GM18519 (cell line): ENCODE measurements at regions not wholly inside any gene's neighbourhood (a gene's known extent, or its start where the extent isn't known, plus 50 kb on each side); places are given as distances from the start of the nearest gene placed in this dataset.

ENCODE experiments used
- ATAC-seq: cut with Tn5 transposase; IDR thresholded peaks from one replicate; pipeline ENCODE4 v1.9.1; 2021; ENCODE audit warnings: mild to moderate bottlenecking, moderate library complexity; ENCODE audit not compliant: unreplicated experiment, low FRiP score

DNA sequence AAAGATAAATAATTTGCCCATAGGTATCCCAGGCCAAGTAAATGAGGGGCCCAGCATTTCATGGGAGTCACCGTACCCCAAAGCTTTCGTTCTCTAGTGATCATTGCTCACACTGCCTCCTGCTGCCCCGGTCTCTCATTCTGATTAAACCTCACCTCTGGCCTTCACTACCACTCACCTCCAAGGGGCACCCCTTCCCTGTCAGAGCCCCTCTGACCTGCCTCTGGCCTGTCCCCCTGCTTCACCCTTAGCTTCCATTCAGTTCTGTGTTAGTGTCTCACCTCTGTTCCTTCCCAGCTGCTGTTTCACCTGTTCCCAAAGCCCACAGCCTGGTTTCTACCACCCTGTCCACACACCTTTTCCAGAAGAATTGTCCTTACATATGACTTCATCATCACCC lies 150.3 kb upstream of the E2F8 start:
- ATAC-seq, result no peak

DNA sequence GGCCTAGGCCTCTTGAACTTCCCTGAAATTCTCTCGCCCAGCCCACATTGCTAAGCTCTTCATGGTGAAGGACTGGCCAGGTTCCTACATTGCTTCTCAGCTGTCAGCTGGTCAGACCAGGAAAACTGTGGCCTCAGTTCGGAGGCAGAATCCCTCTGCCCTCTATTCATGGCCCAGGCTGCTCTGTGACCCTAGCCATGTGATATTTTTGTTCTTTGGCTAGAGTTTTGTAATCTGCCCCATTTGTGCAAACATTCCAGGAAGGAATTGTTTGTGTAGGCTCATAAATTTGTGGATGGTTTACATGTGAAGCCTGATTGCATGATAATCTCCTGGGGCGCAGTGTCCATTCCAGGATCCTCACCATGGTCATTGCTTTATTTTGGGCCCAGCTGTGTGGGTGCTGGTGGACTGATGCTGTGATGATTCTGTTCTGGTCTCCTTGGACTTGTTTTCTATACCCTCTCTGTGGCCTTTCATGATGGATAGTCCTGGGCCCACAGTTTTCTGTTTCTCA lies 149.1 kb upstream of the E2F8 start:
- ATAC-seq, result no peak

DNA sequence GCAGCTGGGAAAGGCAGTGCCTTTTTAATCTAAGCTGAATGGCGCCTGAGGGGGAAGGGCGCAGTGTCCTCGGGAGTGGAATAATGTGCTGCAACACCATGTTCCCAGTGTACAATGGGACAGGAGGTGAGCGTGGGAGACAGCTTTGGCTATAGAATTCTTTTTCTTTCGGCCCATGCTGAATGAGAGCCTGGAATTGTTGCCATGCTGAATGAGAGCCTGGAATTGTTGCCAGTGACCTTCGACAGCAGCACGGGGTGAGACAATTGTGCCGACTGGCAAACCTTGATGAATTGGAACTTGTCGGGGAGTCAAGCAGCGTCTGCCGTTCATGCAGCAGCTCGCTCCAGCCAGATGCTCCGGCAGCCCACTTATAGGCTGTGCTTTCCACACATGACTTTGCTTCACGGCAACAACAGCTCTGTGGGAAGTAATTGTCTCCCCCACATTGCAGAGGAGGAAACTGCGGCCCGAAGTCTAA lies 141.4 kb upstream of the E2F8 start:
- ATAC-seq, result no peak

DNA sequence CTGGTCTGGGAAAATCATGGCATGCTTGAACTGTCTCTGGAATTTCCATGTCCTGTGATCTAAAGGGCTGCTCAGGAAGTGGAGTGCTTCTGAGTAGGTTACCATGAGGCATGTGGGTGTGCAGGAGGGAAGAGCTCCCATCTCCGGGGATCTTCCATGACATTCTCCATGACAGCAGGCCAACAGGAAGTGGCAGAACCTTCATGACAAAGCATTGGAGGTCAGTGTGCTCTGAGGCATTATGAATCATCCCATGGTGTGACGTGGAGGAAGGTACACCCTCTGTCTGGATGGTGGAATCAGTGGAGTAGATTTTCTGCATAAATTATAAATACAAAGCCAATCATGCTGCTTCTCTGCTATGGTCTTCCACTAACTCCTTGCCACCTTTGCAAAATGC lies 139.6 kb upstream of the E2F8 start:
- no peak for ATAC-seq

DNA sequence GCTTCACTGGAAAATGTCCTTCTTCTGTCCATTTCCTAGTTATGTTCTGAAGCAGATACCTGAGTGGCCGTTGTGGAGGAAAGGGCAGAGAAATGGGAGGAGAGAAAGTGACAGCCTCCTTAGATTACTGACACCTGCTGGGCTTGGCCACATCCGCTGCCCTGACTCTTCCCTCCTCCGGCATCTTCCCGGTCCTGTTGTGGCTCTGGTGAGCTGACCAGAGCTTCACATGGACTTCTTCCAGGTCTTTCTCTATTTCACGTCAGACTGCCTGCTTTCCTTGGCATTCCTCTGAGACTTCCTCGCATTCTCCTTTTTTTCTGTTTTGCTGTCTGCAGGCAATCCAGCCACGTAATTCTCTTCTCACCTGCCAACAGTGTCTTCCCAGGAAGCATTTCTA lies 138.7 kb upstream of the E2F8 start:
- ATAC-seq, result no peak

DNA sequence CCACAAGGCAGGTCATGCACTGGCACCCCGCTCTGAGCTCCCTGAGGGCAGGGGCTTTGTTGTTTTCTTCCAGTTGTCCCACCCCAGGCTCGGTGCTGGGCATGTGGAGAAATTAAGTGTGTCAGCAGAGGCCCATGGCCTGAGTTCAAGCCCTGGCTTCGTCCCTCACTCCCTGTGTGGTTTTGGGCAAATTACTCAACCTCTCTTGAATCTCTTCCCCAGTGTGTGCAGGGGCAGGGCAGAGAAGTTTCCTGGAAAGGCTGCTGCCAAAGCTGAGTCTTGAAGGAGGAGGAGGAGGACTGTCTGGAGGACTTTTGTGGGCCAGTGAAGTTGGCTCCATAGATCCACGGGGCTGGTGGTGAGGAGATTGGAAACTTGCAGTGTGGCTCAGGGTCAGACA lies 138.1 kb upstream of the E2F8 start:
- no peak for ATAC-seq

DNA sequence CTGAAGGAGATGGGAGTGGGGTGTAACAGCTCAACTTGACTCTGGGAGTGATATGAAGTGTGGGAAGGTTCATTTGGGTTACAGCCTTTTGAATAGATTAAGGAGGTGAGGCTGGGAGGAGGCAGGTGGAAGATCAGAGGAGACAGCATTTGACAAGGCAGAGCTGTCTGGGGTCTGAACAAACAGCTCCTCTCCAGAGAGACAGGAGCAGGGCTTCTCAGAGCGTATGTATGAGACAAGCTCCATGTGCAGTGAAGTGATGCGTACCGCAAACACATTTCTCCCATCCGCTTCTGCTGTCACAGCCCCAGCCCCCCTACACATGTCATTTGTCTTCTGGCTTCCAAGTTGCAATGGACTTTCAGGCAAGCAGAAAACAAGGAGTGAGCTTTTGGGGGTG lies 137.1 kb upstream of the E2F8 start:
- no peak for ATAC-seq

DNA sequence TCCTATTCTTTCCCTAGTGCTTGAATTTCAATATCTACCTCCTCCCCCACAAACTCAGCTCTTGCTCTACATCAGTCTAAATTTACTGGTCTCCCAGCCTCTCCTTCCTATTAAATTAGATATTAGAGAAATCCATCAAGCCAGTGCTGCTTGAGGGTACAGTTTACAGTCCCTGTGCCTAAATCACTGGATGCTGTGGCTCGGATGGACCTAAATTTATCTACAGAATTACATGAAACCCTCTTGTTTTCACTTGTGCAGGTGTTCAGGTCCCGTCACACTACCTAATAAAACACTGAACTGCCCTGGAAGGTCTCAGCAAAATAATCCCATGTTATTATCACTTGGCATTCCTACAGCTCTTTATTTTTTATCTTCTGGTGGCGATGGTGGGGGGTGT lies 134.7 kb upstream of the E2F8 start:
- no peak for ATAC-seq

DNA sequence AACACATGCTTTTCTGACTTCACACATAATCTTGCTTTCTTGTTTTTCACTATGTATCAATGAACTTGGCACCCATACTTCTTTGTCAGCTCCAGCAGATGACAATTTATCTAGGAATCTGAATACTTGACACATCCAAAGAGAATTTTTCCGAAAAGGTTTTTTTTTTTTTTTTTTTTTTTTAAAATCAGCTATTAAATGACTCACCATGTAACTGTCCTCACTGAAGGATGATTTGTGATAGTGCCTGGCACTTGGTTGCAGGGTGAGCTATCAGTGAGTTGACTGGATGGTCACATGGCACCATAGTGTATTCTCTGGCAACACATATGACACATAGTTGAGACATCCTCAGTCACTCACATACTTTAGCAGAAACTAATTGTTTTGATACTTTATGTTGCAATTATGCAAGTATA lies 133.4 kb upstream of the E2F8 start:
- ATAC-seq, result no peak

DNA sequence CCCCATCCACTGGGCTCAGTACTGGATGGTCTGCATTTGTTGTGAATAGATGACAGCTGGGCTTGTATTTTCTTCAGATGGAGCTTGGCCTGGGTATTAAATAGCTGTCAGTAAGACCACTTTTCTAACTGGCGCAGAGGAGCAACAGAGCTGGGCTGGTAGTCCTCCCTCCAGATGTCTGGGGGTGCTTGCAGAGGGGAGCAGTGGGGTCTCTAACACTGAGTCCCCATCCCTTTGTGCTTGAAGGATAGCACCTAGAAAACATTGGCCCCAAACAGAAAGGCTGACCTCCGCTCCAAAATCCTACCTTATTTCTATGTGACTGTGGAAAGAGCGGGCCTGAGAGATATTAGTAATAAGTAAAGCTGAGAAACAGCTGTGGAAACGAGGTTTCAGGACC lies 131.6 kb upstream of the E2F8 start:
- no peak for ATAC-seq

DNA sequence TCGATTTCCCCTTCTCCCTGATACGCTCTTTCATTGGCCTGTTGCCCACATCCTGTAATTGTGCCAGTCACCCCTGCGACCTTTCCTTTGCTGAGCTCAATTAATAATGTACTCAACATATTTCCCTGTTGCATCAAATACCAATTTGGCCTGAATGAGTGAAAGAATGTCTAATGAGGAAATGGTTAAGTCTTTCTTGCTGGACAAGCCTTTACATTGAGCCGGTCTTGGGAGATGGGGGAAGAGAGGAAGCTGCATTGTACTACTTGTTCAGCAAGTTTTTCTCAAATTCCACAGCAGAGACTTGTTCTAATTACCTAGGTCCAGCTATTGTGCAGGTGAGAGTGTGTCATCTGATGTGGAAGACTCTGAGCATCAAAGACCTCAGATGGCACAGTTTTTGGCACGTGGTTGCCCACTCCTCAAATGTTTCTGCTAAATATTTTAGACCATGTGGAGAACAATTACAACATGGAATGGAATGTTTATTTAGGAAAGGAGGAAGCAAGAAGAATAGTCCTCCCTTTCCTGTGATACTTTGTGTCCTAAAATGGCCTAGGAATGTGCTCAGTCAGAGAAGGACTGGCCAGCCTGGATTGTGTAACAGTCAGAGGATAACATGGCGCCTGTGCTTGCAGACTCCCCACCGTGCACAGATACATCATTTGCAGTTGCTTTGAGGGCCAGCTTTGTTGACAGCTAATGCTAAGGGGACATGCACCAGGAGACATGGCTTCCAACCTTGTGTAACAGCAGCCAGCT lies 129.5 kb upstream of the E2F8 start:
- ATAC-seq, result no peak

DNA sequence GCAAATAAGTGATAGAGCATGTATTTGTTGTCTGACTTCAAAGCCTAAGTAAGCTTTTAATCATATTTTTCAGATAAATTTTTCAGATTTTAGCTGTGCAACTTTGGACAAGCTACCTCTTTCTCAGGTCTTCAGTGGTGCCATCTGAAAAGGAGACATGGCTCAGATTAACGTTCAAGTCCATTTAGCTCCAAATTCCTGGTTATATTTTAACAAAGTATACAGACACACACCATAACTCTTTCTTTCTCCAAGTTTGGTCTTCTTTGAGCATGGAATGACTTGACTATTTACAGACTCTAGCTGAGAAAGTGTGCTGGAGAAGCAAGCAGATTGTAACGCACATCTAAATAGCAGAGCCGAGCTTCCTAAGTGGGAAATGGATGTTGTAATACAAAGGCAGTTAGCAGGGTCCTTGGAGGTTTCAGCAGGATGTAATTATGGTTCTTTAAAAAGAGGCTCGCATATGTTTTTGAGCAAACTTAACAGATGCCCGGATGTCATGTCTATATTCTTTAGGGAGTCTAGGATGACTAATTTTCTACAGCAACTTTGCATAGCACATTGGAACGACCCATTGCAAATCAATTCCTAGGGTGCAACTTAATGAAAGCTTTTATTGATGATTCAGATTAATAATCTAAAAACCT lies 128.1 kb upstream of the E2F8 start:
- no peak for ATAC-seq

DNA sequence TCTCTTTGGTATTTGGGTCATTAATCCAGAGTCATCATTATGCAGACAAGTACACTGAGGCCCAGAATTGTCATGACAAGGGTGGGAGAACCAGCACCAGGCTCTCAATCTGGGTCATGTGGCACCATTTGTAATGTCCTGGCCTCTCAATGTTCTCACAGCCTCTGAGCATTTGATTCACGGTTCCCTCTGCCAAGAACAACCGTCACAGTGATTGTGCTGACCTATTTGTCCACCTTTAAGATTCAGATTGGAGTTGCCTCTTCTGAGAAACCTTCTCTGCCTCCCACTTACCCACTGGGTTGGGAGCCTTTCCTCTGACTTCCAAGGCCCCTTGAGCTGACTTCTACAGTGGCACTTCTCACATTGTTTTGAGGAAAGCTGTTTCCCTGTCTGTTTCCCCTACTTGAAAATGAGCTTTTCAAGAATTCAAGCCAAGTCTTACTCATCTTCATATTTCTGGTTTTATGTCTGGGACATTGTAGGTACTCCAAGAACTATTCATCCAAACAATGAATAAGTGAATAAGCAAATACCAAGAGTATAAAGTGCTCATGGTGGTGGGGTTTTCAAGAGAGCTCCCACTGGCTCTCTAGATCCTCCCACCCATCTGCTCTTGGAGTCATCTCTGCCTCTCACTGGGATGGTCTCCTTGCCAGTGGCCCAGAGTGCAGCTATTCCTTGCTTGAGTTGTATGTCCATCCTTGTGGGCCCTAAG lies 126.4 kb upstream of the E2F8 start:
- no peak for ATAC-seq

DNA sequence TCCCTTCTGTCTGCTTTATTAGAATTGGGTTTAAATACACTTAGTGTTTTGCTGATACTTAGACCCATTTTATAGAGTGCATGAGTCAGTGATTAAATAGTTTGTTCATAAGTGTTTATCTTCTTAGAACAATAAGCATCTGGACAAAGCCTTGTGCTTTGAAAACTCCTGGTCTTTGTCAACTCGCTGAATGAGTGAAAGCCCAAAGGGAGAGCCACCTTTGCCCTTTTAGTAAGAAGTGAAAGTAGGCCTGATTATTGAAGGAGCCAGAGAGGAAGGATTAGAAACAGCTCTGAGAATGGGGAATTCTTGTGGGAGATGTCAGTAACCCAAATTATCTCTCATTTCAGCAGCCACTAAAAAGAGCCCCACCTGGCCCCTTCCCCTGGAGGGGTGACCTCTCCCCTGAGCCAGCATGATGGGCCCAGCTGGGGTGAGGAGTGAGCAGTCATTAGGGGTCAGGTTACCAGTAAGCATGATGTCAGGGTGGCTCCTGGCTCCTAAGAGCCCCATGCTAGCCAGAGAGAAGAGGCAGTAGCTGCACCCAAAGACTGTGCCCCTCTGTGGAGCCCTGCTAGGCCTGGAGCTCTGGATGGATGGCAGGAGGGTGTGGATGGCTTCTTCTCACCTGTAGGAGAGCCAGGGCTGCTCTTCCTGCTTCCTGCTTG lies 125.1 kb upstream of the E2F8 start:
- ATAC-seq, result no peak

DNA sequence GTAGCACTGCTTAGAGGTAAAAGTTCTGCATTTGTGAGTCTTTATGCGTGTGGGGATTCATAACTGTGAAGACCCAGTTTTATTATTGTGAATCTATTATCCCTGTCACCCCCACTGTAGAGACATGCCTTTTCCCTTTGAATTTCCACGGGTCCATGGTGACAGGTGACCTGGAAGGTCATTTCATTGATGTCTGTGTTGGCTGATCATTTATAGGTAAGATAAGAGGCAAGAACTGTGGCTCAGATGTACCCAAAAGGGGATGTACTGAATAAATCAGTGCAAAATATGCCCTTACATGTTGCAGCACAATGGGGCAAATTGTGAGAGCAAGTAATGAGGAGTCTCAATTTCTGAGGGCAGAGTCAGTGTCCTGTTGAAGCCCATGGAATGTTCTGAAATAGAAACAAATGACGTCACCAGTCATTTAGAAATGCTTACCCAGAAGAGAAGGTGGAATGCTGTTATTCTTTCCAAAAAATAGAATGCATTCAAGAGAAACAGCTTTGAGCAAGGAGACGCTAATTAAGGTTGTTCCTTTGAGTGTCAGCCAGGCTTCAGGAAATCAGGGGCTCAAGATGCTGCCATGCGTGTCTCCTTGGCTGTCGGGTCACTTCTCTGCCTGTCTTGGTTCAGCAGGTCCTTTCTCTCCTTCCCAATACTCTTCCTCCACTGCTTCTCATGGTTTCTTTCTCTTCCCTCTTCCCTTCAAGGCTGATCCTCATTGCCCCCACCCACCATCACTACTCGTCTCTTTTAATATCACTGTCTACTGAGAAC lies 118.7 kb upstream of the E2F8 start:
- ATAC-seq, result no peak

DNA sequence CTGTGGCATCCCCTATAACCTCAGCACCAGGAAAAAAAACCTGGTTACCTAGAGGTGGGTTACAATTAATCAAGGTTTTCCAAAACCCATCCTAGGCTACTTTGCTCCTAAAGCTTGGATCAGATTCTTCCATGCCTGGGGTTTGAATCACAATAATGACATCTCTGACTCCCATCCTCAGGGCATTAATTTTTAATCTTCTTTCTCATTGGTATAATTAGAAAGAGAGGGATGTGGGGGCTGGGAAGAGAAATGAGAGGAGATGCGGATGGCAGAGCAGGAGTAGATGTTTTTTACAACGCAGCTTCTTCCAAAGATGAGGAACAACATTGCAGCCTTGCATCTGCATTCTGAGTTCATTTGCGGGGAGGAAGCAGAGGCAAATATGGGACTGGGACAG lies 117.2 kb upstream of the E2F8 start:
- ATAC-seq, result no peak

DNA sequence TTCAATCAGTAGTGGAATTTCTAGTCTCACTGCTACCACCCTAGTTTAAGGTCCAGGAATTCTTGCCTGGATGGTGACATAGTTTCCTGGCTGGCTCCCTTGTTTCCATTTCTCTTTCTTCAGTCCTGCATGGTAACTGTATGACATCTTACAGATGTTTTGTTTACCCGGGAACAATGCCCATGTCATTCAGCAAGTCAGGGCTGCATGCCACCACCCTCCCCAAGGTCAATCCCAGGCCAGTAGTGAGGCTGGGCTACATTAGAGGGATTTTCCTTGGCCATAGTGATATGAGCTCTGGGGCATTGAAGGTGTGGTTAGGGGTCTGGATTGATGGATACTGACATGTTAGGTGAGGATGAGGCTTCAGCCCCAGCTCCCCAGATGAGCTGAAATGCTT lies 114.9 kb upstream of the E2F8 start:
- ATAC-seq, result no peak

DNA sequence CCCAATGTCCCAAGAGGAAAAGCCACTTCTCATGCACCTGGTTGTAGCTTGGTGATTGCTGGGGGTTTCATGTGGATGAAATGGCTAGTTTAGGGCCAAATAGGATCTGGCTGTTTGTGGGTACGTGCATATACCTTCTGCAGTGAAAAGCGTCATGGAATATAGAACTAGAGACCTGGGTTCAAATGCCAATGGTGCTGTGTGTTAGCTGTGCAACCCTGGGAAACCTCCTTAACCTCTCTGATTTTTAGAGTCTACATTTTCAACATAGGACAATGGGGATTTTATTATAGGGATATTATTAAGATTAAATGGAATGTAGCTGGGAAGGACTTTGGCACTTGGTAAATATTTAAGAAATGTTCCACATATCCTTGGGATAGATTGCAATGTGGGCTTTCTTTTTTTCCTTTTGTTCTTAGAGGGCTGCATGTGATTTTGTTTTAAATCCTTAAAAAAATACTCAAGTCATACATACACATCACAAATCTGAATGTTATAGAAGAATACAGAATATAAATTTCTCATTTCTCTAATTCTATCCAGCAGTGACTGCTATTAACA lies 112.6 kb upstream of the E2F8 start:
- no peak for ATAC-seq

DNA sequence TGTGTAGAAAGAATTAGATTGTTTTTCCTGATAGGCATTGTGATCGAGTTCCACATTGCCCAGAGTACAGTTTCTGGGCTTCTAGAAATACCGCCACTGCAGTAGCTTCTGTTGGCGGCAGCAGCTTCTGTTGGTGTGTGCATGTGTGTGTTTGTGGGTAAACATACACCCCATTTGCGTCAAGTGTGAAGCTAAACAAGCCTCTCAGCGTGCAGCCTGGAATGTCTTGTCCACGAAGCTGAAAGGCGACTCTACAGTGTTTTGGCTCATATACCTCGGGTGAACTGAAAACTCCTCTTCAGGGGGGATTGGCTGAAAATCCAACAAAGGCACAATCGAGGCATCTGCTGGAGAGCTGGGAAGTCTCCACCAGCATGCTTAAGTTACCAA lies 112.0 kb upstream of the E2F8 start:
- no peak for ATAC-seq
